PC-3 (cell line): ENCODE measurements at regions not wholly inside any gene's neighbourhood (a gene's known extent, or its start where the extent isn't known, plus 50 kb on each side); places are given as distances from the start of the nearest gene placed in this dataset.

Source experiments
- ATAC-seq: fragments of 200-7000 bp; cut with Tn5 transposase; 2 replicates; pipeline ENCODE4 v1.9.1; 2020; ENCODE audit warnings: mild to moderate bottlenecking, moderate library complexity
- BruUV-seq: library from RNA; stranded (reverse); fragments of 400-500 nt; replicated peaks from 2 replicates; lab custom pipeline; 2021; lab: Mats Ljungman, UMichigan
- CTCF ChIA-PET: fragments of 300-600 bp; sonication (Branson Sonifier 250); formaldehyde crosslinking; loops from one replicate; lab custom pipeline; 2022; ENCODE audit warnings: antibody characterized with exemption; lab: Charles Lee
- POLR2A ChIA-PET: fragments of 300-600 bp; sonication (Branson Sonifier 250); formaldehyde crosslinking; loops from one replicate; lab custom pipeline; 2022; ENCODE audit warnings: antibody characterized with exemption; ENCODE audit not compliant: unreplicated experiment; lab: Charles Lee
- DNase-seq: peaks from one replicate; pipeline ENCODE4 v3.0.0-alpha.2; 2015
- H2AFZ ChIP-seq: fragments of 300-600 bp; sonication (generic); 2 replicates; pipeline ENCODE4 v1.6.0; 2016; ENCODE audit warnings: antibody characterized with exemption, low read length
- H3F3A ChIP-seq: fragments of 300-600 bp; sonication (generic); one replicate; pipeline ENCODE4 v1.6.0; 2017; ENCODE audit warnings: antibody characterized with exemption, low read length, control low read depth, mild to moderate bottlenecking; ENCODE audit not compliant: unreplicated experiment
- H3K27ac ChIP-seq: fragments of 300-600 bp; sonication (generic); 2 replicates; pipeline ENCODE4 v1.5.1; 2016; ENCODE audit warnings: mild to moderate bottlenecking, low read length
- H3K27me3 ChIP-seq: fragments of 300-600 bp; sonication (generic); 2 replicates; pipeline ENCODE4 v1.6.1; 2016; ENCODE audit warnings: low read length, mixed read lengths
- H3K36me3 ChIP-seq: fragments of 300-600 bp; sonication (generic); 2 replicates; pipeline ENCODE4 v1.6.1; 2016; ENCODE audit warnings: low read depth, mixed run types, low read length, mixed read lengths
- H3K4me1 ChIP-seq: fragments of 300-600 bp; sonication (generic); 2 replicates; pipeline ENCODE4 v1.5.1; 2016; ENCODE audit warnings: low read length; ENCODE audit not compliant: insufficient read depth
- H3K4me2 ChIP-seq: fragments of 300-600 bp; sonication (generic); 2 replicates; pipeline ENCODE4 v1.6.0; 2016; ENCODE audit warnings: low read length
- H3K4me3 ChIP-seq: fragments of 300-600 bp; sonication (generic); 2 replicates; pipeline ENCODE4 v1.5.1; 2016; ENCODE audit warnings: mild to moderate bottlenecking, low read length, mixed read lengths
- H3K79me2 ChIP-seq: fragments of 300-600 bp; sonication (generic); 2 replicates; pipeline ENCODE4 v1.6.1; 2017; ENCODE audit warnings: low read length, mixed read lengths
- H3K9ac ChIP-seq: fragments of 300-600 bp; sonication (generic); 2 replicates; pipeline ENCODE4 v1.6.0; 2016; ENCODE audit warnings: mild to moderate bottlenecking, low read length
- H3K9me2 ChIP-seq: fragments of 300-600 bp; sonication (generic); replicated peaks from 2 replicates; pipeline ENCODE4 v1.6.1; 2016; ENCODE audit warnings: mixed run types, low read length, mixed read lengths
- H3K9me3 ChIP-seq: fragments of 300-600 bp; sonication (generic); 2 replicates; pipeline ENCODE4 v1.6.1; 2016; ENCODE audit warnings: low read length, mixed read lengths
- H4K20me1 ChIP-seq: fragments of 300-600 bp; sonication (generic); 2 replicates; pipeline ENCODE4 v1.6.1; 2016; ENCODE audit warnings: low read length, mixed read lengths
- CTCF ChIP-seq: fragments of 300-600 bp; sonication (generic); conservative IDR thresholded peaks from 2 replicates; pipeline ENCODE4 v1.5.1; 2017; ENCODE audit warnings: antibody characterized with exemption, low read depth, mild to moderate bottlenecking, low read length
- EZH2 ChIP-seq: fragments of 300-600 bp; sonication (generic); IDR thresholded peaks from one replicate; pipeline ENCODE4 v1.6.1; 2017; ENCODE audit warnings: antibody characterized with exemption, mild to moderate bottlenecking, low read length; ENCODE audit not compliant: unreplicated experiment
- EZH2phosphoT487 ChIP-seq: fragments of 300-600 bp; sonication (generic); IDR thresholded peaks from 2 replicates; pipeline ENCODE4 v1.6.1; 2018; ENCODE audit warnings: mild to moderate bottlenecking, antibody characterized with exemption, low read length, borderline replicate concordance
- intact Hi-C: fragments of 100-400 bp; cut with micrococcal nuclease; formaldehyde crosslinking; loops from 2 replicates; pipeline ENCODE4 v1.9.0; 2023

GRCh38 chr16:64659866-64660265 lies 462.0 kb downstream of the CDH11 start:
- intact Hi-C loops, result no loop called here
- H3K27ac ChIP-seq, result no peak overlapping the region
- no peak for TF ChIP-seq CTCF
- TF ChIP-seq EZH2, result no peak
- no peak for TF ChIP-seq EZH2phosphoT487
- no peak overlapping the region for H3K4me3 ChIP-seq
- ChIA-PET CTCF (no interaction called here), POLR2A (no interaction called here)
- DNase-seq (no peak), ATAC-seq (no peak)
- H3K4me1 ChIP-seq, result no peaks in the 10 kb centered on the region
- no peaks in the 10 kb centered on the region for H3K79me2 ChIP-seq
- H3K27me3 ChIP-seq, result peaks cover 9% of the 10 kb centered on the region
- no peak overlapping the region for H3K4me2 ChIP-seq
- no peaks in the 10 kb centered on the region for H3K9me3 ChIP-seq
- H3K9me2 ChIP-seq, result no peaks in the 10 kb centered on the region
- H3K9ac ChIP-seq, result no peak overlapping the region
- H3F3A ChIP-seq, result no peaks in the 10 kb centered on the region
- H3K36me3 ChIP-seq, result no peaks in the 10 kb centered on the region
- no TSS peak for BruUV-seq
- H4K20me1 ChIP-seq, result no peaks in the 10 kb centered on the region
- no peak overlapping the region for H2AFZ ChIP-seq

DNA sequence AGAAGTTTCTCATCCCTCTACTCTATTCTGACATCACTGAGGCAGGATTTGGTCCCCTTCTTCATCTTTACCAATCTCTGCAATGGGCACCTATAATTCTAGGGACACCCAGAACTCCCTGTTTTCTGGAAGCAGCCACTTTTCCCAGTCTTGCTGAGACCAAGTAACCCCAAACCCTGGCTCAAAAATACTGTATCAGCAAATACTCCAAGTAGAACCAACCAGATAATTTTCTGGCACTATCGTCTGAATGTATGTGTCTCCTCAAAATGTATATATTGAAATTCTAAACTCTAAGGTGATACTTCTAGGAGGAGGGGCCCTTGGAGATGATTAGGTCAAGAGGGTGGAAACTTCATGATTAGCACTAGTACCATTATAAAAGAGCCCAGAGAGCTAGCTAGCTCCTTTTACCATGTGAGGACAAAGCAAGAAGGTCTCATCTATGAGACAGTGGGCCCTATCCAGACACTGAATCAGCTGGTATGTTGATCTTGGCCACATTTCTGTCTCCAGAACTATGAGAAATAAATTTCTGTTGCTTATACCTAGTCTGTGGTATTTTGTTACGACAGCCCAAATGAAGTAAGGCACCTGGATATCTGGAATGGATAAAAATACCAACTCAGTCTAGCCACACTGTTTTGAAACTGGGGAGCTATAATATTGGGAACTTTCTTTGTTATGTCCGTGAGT lies 464.4 kb downstream of the CDH11 start:
- intact Hi-C loops, result no loop called here
- Histone ChIP-seq H3K4me1 (no peaks in the 10 kb centered on the region), H3K79me2 (no peaks in the 10 kb centered on the region), H3F3A (no peaks in the 10 kb centered on the region), H3K27me3 (no peaks in the 10 kb centered on the region; the same call in none of the 2 replicates), H3K9me2 (no peaks in the 10 kb centered on the region), H2AFZ (no peak overlapping the region), H3K4me2 (no peak overlapping the region), H3K36me3 (no peaks in the 10 kb centered on the region), H3K9me3 (no peaks in the 10 kb centered on the region), H3K27ac (no peak overlapping the region), H3K4me3 (no peak overlapping the region), H3K9ac (no peak overlapping the region), H4K20me1 (no peaks in the 10 kb centered on the region)
- ChIA-PET CTCF (no interaction called here), POLR2A (no interaction called here)
- ATAC-seq, result no peak
- no TSS peak for BruUV-seq
- no peak for DNase-seq
- no peak for TF ChIP-seq EZH2
- TF ChIP-seq CTCF, result no peak
- TF ChIP-seq EZH2phosphoT487, result no peak

DNA sequence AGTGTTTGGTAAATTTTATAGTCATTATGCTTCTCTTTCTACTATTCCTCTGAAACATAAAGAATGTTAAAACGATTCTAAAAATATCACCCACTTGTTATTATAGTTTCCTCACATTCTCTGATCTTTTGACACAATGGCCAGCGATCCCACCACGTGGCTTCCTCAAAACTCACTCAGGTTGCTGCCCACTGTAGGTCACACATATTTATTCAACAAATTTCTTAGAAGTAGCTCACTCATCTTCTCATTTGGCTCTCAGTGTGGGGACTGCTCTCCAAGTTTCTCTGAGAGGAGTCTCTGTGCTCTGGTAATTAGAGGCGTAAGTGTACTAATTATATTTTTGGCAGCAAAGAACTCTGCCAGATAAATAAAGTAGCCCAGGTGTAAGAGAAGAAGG lies 465.4 kb downstream of the CDH11 start:
- intact Hi-C loops, result no loop called here
- Histone ChIP-seq H3K4me2 (no peak overlapping the region), H3K9me3 (no peaks in the 10 kb centered on the region), H3K4me3 (no peak overlapping the region), H2AFZ (no peak overlapping the region), H3K36me3 (no peaks in the 10 kb centered on the region), H3K79me2 (no peaks in the 10 kb centered on the region), H3K27me3 (no peaks in the 10 kb centered on the region; the same call in none of the 2 replicates), H3K4me1 (no peaks in the 10 kb centered on the region), H3K27ac (no peak overlapping the region), H4K20me1 (no peaks in the 10 kb centered on the region), H3K9me2 (no peaks in the 10 kb centered on the region), H3F3A (no peaks in the 10 kb centered on the region), H3K9ac (no peak overlapping the region)
- ChIA-PET POLR2A (no interaction called here), CTCF (no interaction called here)
- ATAC-seq, result no peak
- no TSS peak for BruUV-seq
- DNase-seq, result no peak
- TF ChIP-seq CTCF, result no peak
- TF ChIP-seq EZH2phosphoT487, result no peak
- no peak for TF ChIP-seq EZH2
